Thyroid gland (tissue), 4 donors: ENCODE measurements at regions not wholly inside any gene's neighbourhood (a gene's known extent, or its start where the extent isn't known, plus 50 kb on each side); places are given as distances from the start of the nearest gene placed in this dataset.

Experiments used
- DNase-seq, 2 donors: peaks; one replicate each; pipeline ENCODE4 v3.0.0-alpha.2; 2019
- H3K27ac ChIP-seq, 3 donors: fragments of 200-600 bp; sonication (generic); 1 replicate in 2 of 3; 2 replicates in 1 of 3; pipeline ENCODE4 v1.5.1; 2016 to 2019; ENCODE audit warnings: mild to moderate bottlenecking in 1 of 3, moderate library complexity in 1 of 3
- H3K27me3 ChIP-seq: fragments of 200-600 bp; sonication (generic); one replicate; pipeline ENCODE4 v1.5.1; 2019
- H3K36me3 ChIP-seq, 2 donors: fragments of 200-600 bp; sonication (generic); one replicate each; pipeline ENCODE4 v1.5.1; 2016 to 2019
- H3K4me1 ChIP-seq, 2 donors: fragments of 200-600 bp; sonication (generic); one replicate each; pipeline ENCODE4 v1.5.1; 2017 to 2019
- H3K4me3 ChIP-seq, 3 donors: fragments of 200-600 bp; sonication (generic); replicated peaks in 1 of 3; 1 replicate in 2 of 3; 2 replicates in 1 of 3; pipeline ENCODE4 v1.5.1; 2016; ENCODE audit warnings: mild to moderate bottlenecking in 1 of 3
- H3K9me3 ChIP-seq: fragments of 200-600 bp; sonication (generic); one replicate; pipeline ENCODE4 v1.5.1; 2017
- CTCF ChIP-seq, 6 experiments: fragments of 200-600 bp in 3 of 6; fragments of 450-650 bp in 3 of 6; sonication (generic) in 3 of 6; IDR thresholded peaks; one replicate each; pipeline ENCODE4 v1.5.1; 2016 to 2019; ENCODE audit warnings: antibody characterized with exemption in 6 of 6, mild to moderate bottlenecking in 2 of 6, inconsistent platforms in 1 of 6, moderate library complexity in 1 of 6
- POLR2A ChIP-seq, 2 donors: fragments of 450-650 bp; IDR thresholded peaks; one replicate each; pipeline ENCODE4 v1.6.1; 2017; ENCODE audit warnings: antibody characterized with exemption in 2 of 2, mild to moderate bottlenecking in 2 of 2, moderate library complexity in 1 of 2
- WGBS, 2 donors: methylation state at CpG; one replicate each; pipeline ENCODE4 v1.1.5; 2017; 5-methylcytosine and 5-hydroxymethylcytosine counted together
- intact Hi-C: fragments of 100-400 bp; cut with DNase I; formaldehyde crosslinking; loops from one replicate; pipeline ENCODE4 v1.15.1; 2023

- TF ChIP-seq CTCF (IDR thresholded peaks at IDR 0.05) (no peak), POLR2A (IDR thresholded peaks at IDR 0.05) (no peak)
- no peak overlapping the region for H3K27ac ChIP-seq
- H3K36me3 ChIP-seq: no peaks in the 10 kb centered on the region
- no peak overlapping the region for H3K4me3 ChIP-seq
- intact Hi-C loops: no loop called here
- no peaks in the 10 kb centered on the region for H3K27me3 ChIP-seq
- H3K4me1 ChIP-seq: no peaks in the 10 kb centered on the region
- no peak for DNase-seq
- no peaks in the 10 kb centered on the region for H3K9me3 ChIP-seq
- 77 to 82% methylated on average over 3 of the region's 3 CpGs for WGBS, 2 donors
Measured at GRCh38 chr2:204090021-204090420, 153.5 kb downstream of the ICOS start.

- no peaks in the 10 kb centered on the region for H3K9me3 ChIP-seq
- no peaks in the 10 kb centered on the region for H3K36me3 ChIP-seq
- intact Hi-C loops: no loop called here
- H3K4me3 ChIP-seq: no peak overlapping the region
- no peak overlapping the region for H3K27ac ChIP-seq
- peaks cover 0 to 2% of the 10 kb centered on the region in 2 donors for H3K4me1 ChIP-seq
- no peak for TF ChIP-seq CTCF (IDR thresholded peaks at IDR 0.05)
- no peak for TF ChIP-seq POLR2A (IDR thresholded peaks at IDR 0.05)
- H3K27me3 ChIP-seq: no peaks in the 10 kb centered on the region
- no peak for DNase-seq
- WGBS, 2 donors: 90 to 93% methylated on average over 4 of the region's 4 CpGs
Measured at GRCh38 chr2:204104811-204105210, 168.2 kb downstream of the ICOS start.

GRCh38 chr2:204108330-204108751 lies 171.8 kb downstream of the ICOS start:
- DNase-seq: no peak
- intact Hi-C loops: no loop called here
- Histone ChIP-seq H3K27ac (no peak overlapping the region), H3K4me3 (no peak overlapping the region), H3K9me3 (no peaks in the 10 kb centered on the region), H3K4me1 (peaks cover 0 to 10% of the 10 kb centered on the region in 2 donors), H3K36me3 (no peaks in the 10 kb centered on the region), H3K27me3 (no peaks in the 10 kb centered on the region)
- 30 to 34% methylated on average over 3 of the region's 3 CpGs for WGBS, 2 donors
- TF ChIP-seq CTCF (IDR thresholded peaks at IDR 0.05) (peak in 1 of 6 experiments; percentile 36), POLR2A (IDR thresholded peaks at IDR 0.05) (no peak)

GRCh38 chr2:204108781-204109295 lies 172.3 kb downstream of the ICOS start:
- Histone ChIP-seq H3K9me3 (no peaks in the 10 kb centered on the region), H3K4me3 (no peak overlapping the region), H3K4me1 (peaks cover 0 to 10% of the 10 kb centered on the region in 2 donors), H3K36me3 (no peaks in the 10 kb centered on the region), H3K27me3 (no peaks in the 10 kb centered on the region), H3K27ac (no peak overlapping the region)
- intact Hi-C loops: no loop called here
- 69 to 78% methylated on average over 9 of the region's 9 CpGs for WGBS, 2 donors
- no peak for TF ChIP-seq POLR2A (IDR thresholded peaks at IDR 0.05)
- no peak for TF ChIP-seq CTCF (IDR thresholded peaks at IDR 0.05)
- DNase-seq: no peak

GRCh38 chr2:204109681-204110080 lies 173.1 kb downstream of the ICOS start:
- intact Hi-C loops: no loop called here
- Histone ChIP-seq H3K9me3 (no peaks in the 10 kb centered on the region), H3K36me3 (no peaks in the 10 kb centered on the region), H3K27ac (peak overlapping the region in 1 of 3 donors; percentile 43), H3K4me1 (peaks cover 0 to 10% of the 10 kb centered on the region in 2 donors), H3K27me3 (no peaks in the 10 kb centered on the region), H3K4me3 (no peak overlapping the region)
- DNase-seq: no peak
- no peak for TF ChIP-seq CTCF (IDR thresholded peaks at IDR 0.05)
- no peak for TF ChIP-seq POLR2A (IDR thresholded peaks at IDR 0.05)
- WGBS, 2 donors: 72 to 76% methylated on average over 11 of the region's 11 CpGs
